SK-N-MC (cell line): ENCODE measurements at regions not wholly inside any gene's neighbourhood (a gene's known extent, or its start where the extent isn't known, plus 50 kb on each side); places are given as distances from the start of the nearest gene placed in this dataset.

Experiments used
- EZH2 ChIP-seq: fragments of 200-600 bp; sonication (generic); IDR thresholded peaks from one replicate; pipeline ENCODE4 v1.6.1; 2017; ENCODE audit warnings: antibody characterized with exemption
- POLR2AphosphoS5 ChIP-seq: IDR thresholded peaks from 2 replicates; pipeline ENCODE4 v1.6.1; 2012; ENCODE audit warnings: mild to moderate bottlenecking, low read depth, low read length, borderline replicate concordance

GRCh38 chr15:53033709-53034108 is 243.6 kb upstream of the ONECUT1 start:
- TF ChIP-seq EZH2 (no peak), POLR2AphosphoS5 (no peak)
